HEK293 (cell line): ENCODE measurements at regions not wholly inside any gene's neighbourhood (a gene's known extent, or its start where the extent isn't known, plus 50 kb on each side); places are given as distances from the start of the nearest gene placed in this dataset.

Source experiments
- CTCF ChIA-PET: fragments of 350-600 bp; formaldehyde crosslinking; extraction: SDS; loops from one replicate; lab custom pipeline; 2021; ENCODE audit warnings: antibody characterized with exemption; lab: Yijun Ruan, JAX
- POLR2A ChIA-PET: fragments of 300-600 bp; formaldehyde crosslinking; extraction: SDS; loops from one replicate; lab custom pipeline; 2020; ENCODE audit warnings: antibody characterized with exemption, inconsistent platforms; lab: Yijun Ruan, JAX
- H3K27ac ChIP-seq: fragments of 200-500 bp; sonication (Bioruptor generic); 2 replicates; pipeline ENCODE4 v1.5.1; 2014; ENCODE audit warnings: low read depth, low read length, control low read depth, inconsistent platforms; ENCODE audit errors: extremely low read depth
- H3K36me3 ChIP-seq, 2 experiments: fragments of 200-500 bp in 1 of 2; sonication (Bioruptor generic) in 1 of 2; 1 replicate in 1 of 2; 2 replicates in 1 of 2; pipeline ENCODE4 v1.5.1; 2014 to 2017; ENCODE audit warnings: inconsistent platforms in 2 of 2, low read length in 2 of 2; ENCODE audit not compliant: control insufficient read depth in 2 of 2, insufficient read depth in 1 of 2
- H3K4me1 ChIP-seq: fragments of 200-500 bp; sonication (Bioruptor generic); 2 replicates; pipeline ENCODE4 v1.5.1; 2014; ENCODE audit warnings: mild to moderate bottlenecking, low read length, inconsistent platforms; ENCODE audit not compliant: control insufficient read depth, insufficient read depth
- H3K4me3 ChIP-seq: 2 replicates; pipeline ENCODE4 v1.5.1; 2011; ENCODE audit warnings: low read depth, mild to moderate bottlenecking, control low read depth, low read length, moderate library complexity
- H3K9me3 ChIP-seq: fragments of 200-500 bp; sonication (Bioruptor generic); 2 replicates; pipeline ENCODE4 v1.5.1; 2014; ENCODE audit warnings: low read depth, low read length, inconsistent platforms; ENCODE audit not compliant: control insufficient read depth, insufficient read depth
- BCL11B ChIP-seq: fragments of 450-650 bp; formaldehyde crosslinking; IDR thresholded peaks from 2 replicates; pipeline ENCODE4 v1.5.1; 2016; ENCODE audit warnings: low read depth, missing biosample characterization, missing genetic modification characterization
- HOXA7 ChIP-seq: sonication (generic); formaldehyde crosslinking; IDR thresholded peaks from 2 replicates; pipeline ENCODE4 v1.8.1; 2022; ENCODE audit warnings: missing genetic modification reagents, borderline replicate concordance
- HOXD13 ChIP-seq: sonication (generic); formaldehyde crosslinking; IDR thresholded peaks from 2 replicates; pipeline ENCODE4 v1.8.0; 2022; ENCODE audit warnings: missing genetic modification reagents, borderline replicate concordance
- IKZF3 ChIP-seq: fragments of 450-650 bp; IDR thresholded peaks from 2 replicates; pipeline ENCODE4 v1.5.0; 2018; ENCODE audit warnings: missing biosample characterization, mild to moderate bottlenecking, missing genetic modification characterization, moderate library complexity
- PRDM2 ChIP-seq: fragments of 450-650 bp; formaldehyde crosslinking; IDR thresholded peaks from 2 replicates; pipeline ENCODE4 v1.5.1; 2016; ENCODE audit warnings: missing biosample characterization, missing genetic modification characterization, borderline replicate concordance
- ZBTB21 ChIP-seq: fragments of 450-650 bp; formaldehyde crosslinking; IDR thresholded peaks from 2 replicates; pipeline ENCODE4 v1.5.1; 2017; ENCODE audit warnings: missing biosample characterization, missing genetic modification characterization
- ZBTB44 ChIP-seq: fragments of 450-650 bp; IDR thresholded peaks from 2 replicates; pipeline ENCODE4 v1.5.1; 2018; ENCODE audit warnings: missing biosample characterization, mild to moderate bottlenecking, missing genetic modification characterization
- ZNF138 ChIP-seq: fragments of 450-650 bp; formaldehyde crosslinking; IDR thresholded peaks from 2 replicates; pipeline ENCODE4 v1.5.1; 2016; ENCODE audit warnings: missing biosample characterization, missing genetic modification characterization, borderline replicate concordance
- ZNF18 ChIP-seq: fragments of 450-650 bp; formaldehyde crosslinking; IDR thresholded peaks from 2 replicates; pipeline ENCODE4 v1.5.1; 2016; ENCODE audit warnings: missing biosample characterization, missing genetic modification characterization
- ZNF292 ChIP-seq: fragments of 450-650 bp; formaldehyde crosslinking; IDR thresholded peaks from 2 replicates; pipeline ENCODE4 v1.5.1; 2016; ENCODE audit warnings: low read depth, missing biosample characterization, missing genetic modification characterization, borderline replicate concordance
- ZNF362 ChIP-seq: fragments of 450-650 bp; formaldehyde crosslinking; IDR thresholded peaks from 2 replicates; pipeline ENCODE4 v1.5.1; 2016; ENCODE audit warnings: missing biosample characterization, missing genetic modification characterization
- ZNF37A ChIP-seq: fragments of 450-650 bp; IDR thresholded peaks from 2 replicates; pipeline ENCODE4 v1.5.1; 2018; ENCODE audit warnings: missing biosample characterization, missing genetic modification characterization
- ZNF404 ChIP-seq: fragments of 450-650 bp; formaldehyde crosslinking; IDR thresholded peaks from 2 replicates; pipeline ENCODE4 v1.5.1; 2017; ENCODE audit warnings: missing biosample characterization, missing genetic modification characterization
- ZNF416 ChIP-seq: fragments of 450-650 bp; formaldehyde crosslinking; IDR thresholded peaks from 2 replicates; pipeline ENCODE4 v1.5.1; 2016; ENCODE audit warnings: missing biosample characterization, missing genetic modification characterization
- ZNF521 ChIP-seq: fragments of 450-650 bp; formaldehyde crosslinking; IDR thresholded peaks from 2 replicates; pipeline ENCODE4 v1.5.1; 2017; ENCODE audit warnings: missing biosample characterization, mild to moderate bottlenecking, missing genetic modification characterization
- ZNF529 ChIP-seq: fragments of 450-650 bp; formaldehyde crosslinking; IDR thresholded peaks from 2 replicates; pipeline ENCODE4 v1.5.1; 2017; ENCODE audit warnings: missing genetic modification characterization, missing biosample characterization; ENCODE audit not compliant: insufficient replicate concordance
- ZNF558 ChIP-seq: fragments of 450-650 bp; formaldehyde crosslinking; IDR thresholded peaks from 2 replicates; pipeline ENCODE4 v1.5.1; 2016; ENCODE audit warnings: missing biosample characterization, missing genetic modification characterization
- ZNF571 ChIP-seq: fragments of 450-650 bp; formaldehyde crosslinking; IDR thresholded peaks from 2 replicates; pipeline ENCODE4 v1.5.0; 2017; ENCODE audit warnings: missing biosample characterization, missing genetic modification characterization
- ZNF600 ChIP-seq: fragments of 450-650 bp; formaldehyde crosslinking; IDR thresholded peaks from 2 replicates; pipeline ENCODE4 v1.5.1; 2016; ENCODE audit warnings: missing biosample characterization, missing genetic modification characterization
- ZNF626 ChIP-seq: fragments of 450-650 bp; sonication (Bioruptor Pico); formaldehyde crosslinking; IDR thresholded peaks from 2 replicates; pipeline ENCODE4 v1.5.1; 2018; ENCODE audit warnings: missing biosample characterization, missing genetic modification characterization, inconsistent platforms
- ZSCAN16 ChIP-seq: fragments of 450-650 bp; formaldehyde crosslinking; IDR thresholded peaks from 2 replicates; pipeline ENCODE4 v1.5.1; 2016; ENCODE audit warnings: missing biosample characterization, missing genetic modification characterization

GRCh38 chr1:193905288-193906085 lies 719.1 kb upstream of the B3GALT2 start:
- CTCF ChIA-PET: interaction anchor here (0.9 kb wide), 1 partner anchor 12 kb away, joined by 6 read pairs; no protein-coding TSS in a partner anchor
- Histone ChIP-seq H3K4me3 (no peak overlapping the region), H3K36me3 (no peaks in the 10 kb centered on the region), H3K27ac (no peak overlapping the region), H3K9me3 (no peaks in the 10 kb centered on the region), H3K4me1 (no peaks in the 10 kb centered on the region)
- POLR2A ChIA-PET: interaction anchor here (0.6 kb wide), 1 partner anchor 1846 kb away, joined by 3 read pairs; no protein-coding TSS in a partner anchor
- no peak for TF ChIP-seq ZNF626 (tag by site-specific recombination)
- TF ChIP-seq ZBTB21 (tag by site-specific recombination): no peak
- no peak for TF ChIP-seq ZNF558 (tag by site-specific recombination)
- no peak for TF ChIP-seq IKZF3 (tag by site-specific recombination)
- no peak for TF ChIP-seq ZBTB44 (tag by site-specific recombination)
- TF ChIP-seq ZNF600 (tag by site-specific recombination): no peak
- TF ChIP-seq ZNF571 (tag by site-specific recombination): no peak
- TF ChIP-seq ZNF521 (tag by site-specific recombination): no peak
- no peak for TF ChIP-seq HOXA7 (CRISPR knock-in tag)
- TF ChIP-seq, all 188 proteins: peak for 0

- no peak overlapping the region for H3K4me3 ChIP-seq
- TF ChIP-seq ZNF37A: no peak
- no peak for TF ChIP-seq PRDM2 (tag by site-specific recombination)
- H3K36me3 ChIP-seq: no peaks in the 10 kb centered on the region
- CTCF ChIA-PET: no interaction called here
- no peaks in the 10 kb centered on the region for H3K9me3 ChIP-seq
- POLR2A ChIA-PET: no interaction called here
- no peak overlapping the region for H3K27ac ChIP-seq
- no peaks in the 10 kb centered on the region for H3K4me1 ChIP-seq
Observed at GRCh38 chr1:193891788-193892187, 705.4 kb upstream of the B3GALT2 start.

- Histone ChIP-seq H3K4me1 (no peaks in the 10 kb centered on the region), H3K36me3 (no peaks in the 10 kb centered on the region), H3K4me3 (no peak overlapping the region), H3K27ac (no peak overlapping the region), H3K9me3 (no peaks in the 10 kb centered on the region)
- ChIA-PET CTCF (no interaction called here), POLR2A (no interaction called here)
- TF ChIP-seq ZSCAN16 (tag by site-specific recombination): no peak
- TF ChIP-seq ZNF404 (tag by site-specific recombination): no peak
- no peak for TF ChIP-seq ZNF138 (tag by site-specific recombination)
- no peak for TF ChIP-seq BCL11B (tag by site-specific recombination)
- no peak for TF ChIP-seq ZNF362 (tag by site-specific recombination)
- TF ChIP-seq HOXD13 (CRISPR knock-in tag): no peak
- TF ChIP-seq ZNF416: no peak
- no peak for TF ChIP-seq ZNF18 (tag by site-specific recombination)
- no peak for TF ChIP-seq ZNF292 (tag by site-specific recombination)
- TF ChIP-seq ZNF529: no peak
Observed at GRCh38 chr1:193890935-193891334, 704.5 kb upstream of the B3GALT2 start.
